CD14-positive monocyte (primary cell): ENCODE measurements at regions not wholly inside any gene's neighbourhood (a gene's known extent, or its start where the extent isn't known, plus 50 kb on each side); places are given as distances from the start of the nearest gene placed in this dataset.

Experiments used
- DNase-seq, 3 donors: peaks; one replicate each; pipeline ENCODE4 v3.0.0-alpha.2; 2011 to 2022
- H2AFZ ChIP-seq: 2 replicates; pipeline ENCODE4 v1.6.0; 2012; ENCODE audit warnings: mild to moderate bottlenecking, low read depth, low read length, inconsistent platforms; ENCODE audit not compliant: insufficient read depth, poor library complexity, severe bottlenecking
- H3K27ac ChIP-seq, 2 donors: 1 replicate in 1 of 2; 2 replicates in 1 of 2; pipeline ENCODE4 v1.5.1; 2012 to 2013; ENCODE audit warnings: low read length in 2 of 2, control low read depth in 1 of 2, inconsistent platforms in 1 of 2, low read depth in 1 of 2, mild to moderate bottlenecking in 1 of 2
- H3K27me3 ChIP-seq, 2 donors: one replicate each; pipeline versions ENCODE4 v1.6.0 to v1.6.1; 2011 to 2013; ENCODE audit warnings: low read length in 2 of 2; ENCODE audit not compliant: control insufficient read depth in 2 of 2, insufficient read depth in 2 of 2
- H3K36me3 ChIP-seq, 2 donors: replicated peaks in 1 of 2; 1 replicate in 1 of 2; 2 replicates in 1 of 2; pipeline versions ENCODE4 v1.5.1 to v1.6.1; 2012 to 2013; ENCODE audit warnings: low read length in 2 of 2, control low read depth in 1 of 2, inconsistent platforms in 1 of 2, mild to moderate bottlenecking in 1 of 2; ENCODE audit not compliant: insufficient read depth in 2 of 2, control insufficient read depth in 1 of 2
- H3K4me1 ChIP-seq, 2 donors: 1 replicate in 1 of 2; 2 replicates in 1 of 2; pipeline versions ENCODE4 v1.5.1 to v1.6.1; 2012 to 2013; ENCODE audit warnings: low read length in 2 of 2, control low read depth in 1 of 2, inconsistent platforms in 1 of 2, mild to moderate bottlenecking in 1 of 2, moderate library complexity in 1 of 2; ENCODE audit not compliant: insufficient read depth in 2 of 2, control insufficient read depth in 1 of 2
- H3K4me2 ChIP-seq: replicated peaks from 2 replicates; pipeline ENCODE3; 2012; ENCODE audit warnings: low read length, moderate library complexity, mild to moderate bottlenecking; ENCODE audit not compliant: poor library complexity, severe bottlenecking; ENCODE audit errors: extremely low read depth
- H3K4me3 ChIP-seq, 3 experiments: fragments of 200-600 bp in 1 of 3; sonication (generic) in 1 of 3; replicated peaks in 1 of 3; 1 replicate in 2 of 3; 2 replicates in 1 of 3; pipeline ENCODE4 v1.5.1; 2011 to 2013; ENCODE audit warnings: low read length in 3 of 3, mild to moderate bottlenecking in 3 of 3, control low read depth in 2 of 3, low read depth in 2 of 3, inconsistent platforms in 1 of 3, moderate library complexity in 1 of 3
- H3K79me2 ChIP-seq: 2 replicates; pipeline ENCODE4 v1.6.0; 2012; ENCODE audit warnings: mild to moderate bottlenecking, control low read depth, inconsistent platforms, low read length, moderate library complexity; ENCODE audit not compliant: insufficient read depth
- H3K9ac ChIP-seq: 2 replicates; pipeline ENCODE4 v1.6.0; 2017; ENCODE audit warnings: low read length, mild to moderate bottlenecking; ENCODE audit not compliant: insufficient read depth, poor library complexity, severe bottlenecking
- H3K9me3 ChIP-seq, 2 donors: replicated peaks in 1 of 2; 1 replicate in 1 of 2; 2 replicates in 1 of 2; pipeline versions ENCODE4 v1.5.1 to v1.6.1; 2012 to 2013; ENCODE audit warnings: low read length in 2 of 2, control low read depth in 1 of 2; ENCODE audit not compliant: control insufficient read depth in 1 of 2, insufficient read depth in 1 of 2
- H4K20me1 ChIP-seq: 2 replicates; pipeline ENCODE4 v1.6.0; 2012; ENCODE audit warnings: mild to moderate bottlenecking, low read length, control low read depth, moderate library complexity; ENCODE audit not compliant: insufficient read depth
- H3K27ac Mint-ChIP-seq, 7 donors: one replicate each; pipeline ENCODE4 v1.8.0; 2020; ENCODE audit warnings: mild to moderate bottlenecking in 7 of 7, mixed read lengths in 7 of 7, moderate library complexity in 6 of 7, inconsistent platforms in 2 of 7
- H3K27me3 Mint-ChIP-seq, 3 donors: one replicate each; pipeline ENCODE4 v1.8.0; 2021 to 2022; ENCODE audit warnings: low read depth in 3 of 3, mild to moderate bottlenecking in 3 of 3, mixed read lengths in 3 of 3, moderate library complexity in 3 of 3, inconsistent platforms in 1 of 3
- H3K36me3 Mint-ChIP-seq, 2 donors: one replicate each; pipeline ENCODE4 v1.8.0; 2020; ENCODE audit warnings: mixed read lengths in 2 of 2, inconsistent platforms in 1 of 2, mild to moderate bottlenecking in 1 of 2
- H3K4me1 Mint-ChIP-seq: one replicate; pipeline ENCODE4 v1.8.0; 2020; ENCODE audit warnings: mild to moderate bottlenecking, mixed read lengths
- H3K4me3 Mint-ChIP-seq, 2 donors: one replicate each; pipeline ENCODE4 v1.8.0; 2020; ENCODE audit warnings: mild to moderate bottlenecking in 2 of 2, mixed read lengths in 2 of 2, moderate library complexity in 1 of 2
- H3K9me3 Mint-ChIP-seq, 7 donors: one replicate each; pipeline ENCODE4 v1.8.0; 2020 to 2022; ENCODE audit warnings: mixed read lengths in 7 of 7, mild to moderate bottlenecking in 6 of 7, moderate library complexity in 6 of 7, inconsistent platforms in 2 of 7
- CTCF ChIP-seq: fragments of 200-600 bp; IDR thresholded peaks from one replicate; pipeline ENCODE4 v1.8.0; 2022; ENCODE audit warnings: antibody characterized with exemption, mild to moderate bottlenecking
- WGBS: methylation state at CpG from one replicate; pipeline ENCODE4 v1.1.5; 2013; ENCODE audit warnings: missing lambda C conversion rate; ENCODE audit not compliant: insufficient coverage; 5-methylcytosine and 5-hydroxymethylcytosine counted together
- intact Hi-C, 2 donors: fragments of 100-400 bp; cut with micrococcal nuclease; formaldehyde crosslinking; loops; one replicate each; pipeline versions ENCODE4 v1.15.0 to v1.15.1; 2023

GRCh38 chr5:74257060-74257527 lies 383.4 kb downstream of the ENC1 start:
- WGBS: 100% methylated on average over 1 of the region's 5 CpGs
- Mint-ChIP-seq H3K4me1 (peaks cover 62% of the 10 kb centered on the region), H3K36me3 (no peaks in the 10 kb centered on the region), H3K4me3 (peak overlapping the region; percentile 43 to 88), H3K9me3 (no peaks in the 10 kb centered on the region), H3K27me3 (peaks cover 0 to 2% (median 0%) of the 10 kb centered on the region in 3 donors), H3K27ac (peak overlapping the region; percentile 81 to 95 (median 93))
- DNase-seq: peak in 1 of 3 donors; percentile 15
- Histone ChIP-seq H3K9ac (no peak overlapping the region), H3K4me1 (peaks cover 45 to 50% of the 10 kb centered on the region in 2 donors), H3K79me2 (no peaks in the 10 kb centered on the region), H3K27ac (peak overlapping the region; percentile 68 to 78), H3K4me3 (peak overlapping the region in 1 of 3 experiments; percentile 54), H4K20me1 (no peaks in the 10 kb centered on the region), H3K4me2 (peak overlapping the region; percentile 70), H3K27me3 (no peaks in the 10 kb centered on the region), H3K36me3 (no peaks in the 10 kb centered on the region), H2AFZ (peak overlapping the region; percentile 63), H3K9me3 (no peaks in the 10 kb centered on the region)
- intact Hi-C loops: no loop called here
- no peak for TF ChIP-seq CTCF

- 100% methylated on average over 5 of the region's 6 CpGs for WGBS
- no peak for DNase-seq
- H3K27ac ChIP-seq: peak overlapping the region in 1 of 2 donors; percentile 78
- no peak overlapping the region for H3K4me3 ChIP-seq
- H3K36me3 ChIP-seq: no peaks in the 10 kb centered on the region
- no peaks in the 10 kb centered on the region for H4K20me1 ChIP-seq
- H3K9me3 ChIP-seq: no peaks in the 10 kb centered on the region
- Mint-ChIP-seq H3K9me3 (no peaks in the 10 kb centered on the region), H3K36me3 (no peaks in the 10 kb centered on the region), H3K27me3 (no peaks in the 10 kb centered on the region), H3K4me1 (peaks cover 59% of the 10 kb centered on the region), H3K4me3 (no peak overlapping the region), H3K27ac (peak overlapping the region in 2 of 7 donors; percentile 9 to 43)
- no peak overlapping the region for H2AFZ ChIP-seq
- H3K4me1 ChIP-seq: peaks cover 42 to 48% of the 10 kb centered on the region in 2 donors
- intact Hi-C loops: no loop called here
- TF ChIP-seq CTCF: no peak
- no peaks in the 10 kb centered on the region for H3K27me3 ChIP-seq
- H3K4me2 ChIP-seq: no peak overlapping the region
- H3K79me2 ChIP-seq: no peaks in the 10 kb centered on the region
- no peak overlapping the region for H3K9ac ChIP-seq
Observed at GRCh38 chr5:74255692-74256392, 384.7 kb downstream of the ENC1 start.
